ENCODE measurements at regions not wholly inside any gene's neighbourhood (a gene's known extent, or its start where the extent isn't known, plus 50 kb on each side); places are given as distances from the start of the nearest gene placed in this dataset.

DNA sequence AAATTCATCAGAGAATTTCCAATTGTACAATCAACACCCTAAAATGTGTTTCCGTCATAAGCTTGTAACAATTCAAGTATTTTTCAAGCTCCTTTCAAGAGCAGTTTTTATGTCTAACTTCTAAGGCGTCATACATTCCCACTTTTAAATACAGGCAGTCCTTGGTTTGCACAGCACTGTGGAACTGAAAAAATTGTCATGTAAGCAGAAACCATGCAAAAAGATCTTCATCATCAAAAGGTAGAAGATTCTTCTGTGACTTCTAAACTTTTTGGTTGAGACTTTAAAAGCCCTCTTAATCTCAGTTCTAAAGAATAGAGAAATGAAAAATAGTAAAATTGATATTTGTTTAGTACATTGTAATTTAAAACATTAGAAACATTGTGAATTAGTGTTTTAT is 315.6 kb downstream of the TPBG start:
- no peak overlapping the region for H3K4me3 ChIP-seq (replicated peaks; ENCODE audit: low read depth, low read length)
- TF ChIP-seq, protein P1, sequence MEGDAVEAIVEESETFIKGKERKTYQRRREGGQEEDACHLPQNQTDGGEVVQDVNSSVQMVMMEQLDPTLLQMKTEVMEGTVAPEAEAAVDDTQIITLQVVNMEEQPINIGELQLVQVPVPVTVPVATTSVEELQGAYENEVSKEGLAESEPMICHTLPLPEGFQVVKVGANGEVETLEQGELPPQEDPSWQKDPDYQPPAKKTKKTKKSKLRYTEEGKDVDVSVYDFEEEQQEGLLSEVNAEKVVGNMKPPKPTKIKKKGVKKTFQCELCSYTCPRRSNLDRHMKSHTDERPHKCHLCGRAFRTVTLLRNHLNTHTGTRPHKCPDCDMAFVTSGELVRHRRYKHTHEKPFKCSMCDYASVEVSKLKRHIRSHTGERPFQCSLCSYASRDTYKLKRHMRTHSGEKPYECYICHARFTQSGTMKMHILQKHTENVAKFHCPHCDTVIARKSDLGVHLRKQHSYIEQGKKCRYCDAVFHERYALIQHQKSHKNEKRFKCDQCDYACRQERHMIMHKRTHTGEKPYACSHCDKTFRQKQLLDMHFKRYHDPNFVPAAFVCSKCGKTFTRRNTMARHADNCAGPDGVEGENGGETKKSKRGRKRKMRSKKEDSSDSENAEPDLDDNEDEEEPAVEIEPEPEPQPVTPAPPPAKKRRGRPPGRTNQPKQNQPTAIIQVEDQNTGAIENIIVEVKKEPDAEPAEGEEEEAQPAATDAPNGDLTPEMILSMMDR (IDR thresholded peaks at IDR 0.05; ENCODE audit: low read length, missing control alignments) = no peak
- DNase-seq (ENCODE audit: low read depth) = no peak

DNA sequence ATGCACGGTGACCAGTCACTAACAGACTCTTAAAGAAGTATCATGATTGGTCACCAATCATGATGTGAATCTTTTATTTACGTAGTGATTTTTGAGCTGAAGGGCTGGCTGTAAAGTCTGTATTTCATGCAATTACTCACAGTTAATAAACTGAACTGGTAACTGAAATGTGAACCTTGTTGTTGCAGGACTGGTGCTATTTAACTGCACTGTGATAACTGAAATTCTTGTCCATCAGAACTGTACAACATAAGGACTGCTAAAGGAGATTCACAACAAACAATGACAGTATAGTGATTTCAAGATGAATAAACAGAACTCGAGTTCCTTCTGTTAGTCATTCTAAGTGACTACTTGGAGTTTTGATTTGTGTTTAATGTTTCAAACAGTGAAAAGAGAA is 316.6 kb downstream of the TPBG start:
- no peak overlapping the region for H3K4me3 ChIP-seq (replicated peaks; ENCODE audit: low read depth, low read length)
- TF ChIP-seq, protein P1 (IDR thresholded peaks at IDR 0.05; ENCODE audit: low read length, missing control alignments) = no peak
- DNase-seq (ENCODE audit: low read depth) = no peak

DNA sequence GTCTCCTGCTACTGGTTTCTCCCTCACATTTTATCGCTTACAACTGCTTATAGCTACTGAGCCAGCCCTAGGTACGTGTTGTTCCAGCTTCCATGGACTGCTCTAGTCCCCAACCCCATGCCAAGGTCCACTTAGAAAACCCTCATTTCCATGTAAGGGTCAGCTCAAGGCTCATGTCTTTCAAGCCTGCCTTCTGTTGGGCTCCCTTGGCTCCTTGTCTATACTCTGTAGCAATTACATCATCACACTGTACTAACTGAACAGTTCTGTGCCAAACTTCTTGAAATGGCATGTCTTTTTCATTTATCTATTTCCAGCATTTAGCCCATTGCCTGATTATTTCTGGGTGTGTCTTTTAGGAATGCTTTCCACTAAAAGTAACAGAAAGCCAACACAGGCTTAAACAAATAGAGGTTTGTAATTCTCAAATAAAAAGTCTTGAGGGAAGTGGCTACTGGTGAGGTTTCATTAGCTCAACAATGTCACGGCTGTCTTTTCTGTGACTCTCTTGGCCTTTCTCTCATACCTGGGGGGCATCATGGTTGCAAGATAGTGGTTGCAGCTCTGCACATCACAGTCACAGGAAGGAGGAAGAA is 317.6 kb downstream of the TPBG start:
- no peak overlapping the region for H3K4me3 ChIP-seq (replicated peaks; ENCODE audit: low read depth, low read length)
- no peak for DNase-seq (ENCODE audit: low read depth)
- TF ChIP-seq, protein P1 (IDR thresholded peaks at IDR 0.05; ENCODE audit: low read length, missing control alignments) = no peak

DNA sequence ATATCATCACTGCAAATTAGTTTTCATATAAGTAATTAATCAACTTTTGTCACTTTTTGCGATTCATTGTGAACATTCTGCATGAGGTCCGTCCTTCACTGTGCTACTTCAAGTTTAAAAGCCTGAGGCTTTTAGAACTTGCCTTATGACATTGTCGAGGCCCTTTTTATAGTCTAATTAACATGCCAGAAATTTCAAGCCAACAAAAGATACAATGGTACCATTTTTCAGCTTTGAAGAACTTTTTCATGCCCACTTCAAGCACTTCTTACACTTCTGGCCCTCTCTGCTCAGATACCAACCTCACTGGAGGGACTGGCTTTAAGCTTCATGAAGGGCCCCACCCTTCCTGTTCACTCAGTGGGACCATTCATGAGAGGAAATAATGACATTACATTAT is 323.1 kb downstream of the TPBG start:
- H3K4me3 ChIP-seq (replicated peaks; ENCODE audit: low read depth, low read length) = no peak overlapping the region
- no peak for DNase-seq (ENCODE audit: low read depth)
- TF ChIP-seq, protein P1 (IDR thresholded peaks at IDR 0.05; ENCODE audit: low read length, missing control alignments) = no peak

DNA sequence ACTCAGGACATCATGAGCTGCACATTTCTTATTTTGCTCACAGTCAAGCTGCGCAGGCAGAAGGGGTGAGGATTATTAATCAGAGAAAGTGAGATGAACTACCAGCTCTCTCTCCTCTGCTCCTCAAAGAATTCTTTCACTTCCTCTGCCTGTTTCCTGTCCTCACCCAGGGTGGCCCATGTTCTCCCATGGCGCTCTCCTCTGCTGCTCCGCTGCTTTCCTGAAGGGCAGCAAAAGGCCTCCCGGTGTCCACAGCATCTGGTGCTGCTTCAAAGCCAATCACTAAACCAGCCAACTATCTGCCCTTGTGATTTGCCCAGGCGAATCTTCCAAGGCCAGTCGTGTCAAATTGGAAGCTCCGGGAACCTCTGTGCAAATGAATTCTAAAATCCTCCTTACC is 324.2 kb downstream of the TPBG start:
- TF ChIP-seq, protein P1 (IDR thresholded peaks at IDR 0.05; ENCODE audit: low read length, missing control alignments) = no peak
- no peak for DNase-seq (ENCODE audit: low read depth)
- H3K4me3 ChIP-seq (replicated peaks; ENCODE audit: low read depth, low read length) = no peak overlapping the region

DNA sequence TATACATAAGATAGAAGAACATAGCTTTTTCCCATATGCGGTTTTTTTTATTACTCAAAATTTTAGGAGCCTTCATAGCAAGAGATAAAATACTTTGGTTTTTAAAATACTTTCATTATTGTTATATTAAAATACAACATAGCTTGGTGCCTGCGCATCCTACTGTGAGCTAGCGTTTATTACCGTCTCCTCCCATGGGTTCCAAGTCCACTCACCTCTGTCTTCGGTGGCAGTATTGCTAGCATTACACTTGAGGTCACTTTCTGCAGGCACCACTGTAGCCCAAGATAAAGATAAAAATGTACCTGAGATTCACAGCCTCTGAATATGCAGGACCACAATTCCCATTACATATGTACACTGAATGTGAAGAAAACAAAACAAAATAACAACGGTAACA is 326.7 kb downstream of the TPBG start:
- TF ChIP-seq, protein P1 (IDR thresholded peaks at IDR 0.05; ENCODE audit: low read length, missing control alignments) = no peak
- H3K4me3 ChIP-seq (replicated peaks; ENCODE audit: low read depth, low read length) = no peak overlapping the region
- DNase-seq (ENCODE audit: low read depth) = no peak

DNA sequence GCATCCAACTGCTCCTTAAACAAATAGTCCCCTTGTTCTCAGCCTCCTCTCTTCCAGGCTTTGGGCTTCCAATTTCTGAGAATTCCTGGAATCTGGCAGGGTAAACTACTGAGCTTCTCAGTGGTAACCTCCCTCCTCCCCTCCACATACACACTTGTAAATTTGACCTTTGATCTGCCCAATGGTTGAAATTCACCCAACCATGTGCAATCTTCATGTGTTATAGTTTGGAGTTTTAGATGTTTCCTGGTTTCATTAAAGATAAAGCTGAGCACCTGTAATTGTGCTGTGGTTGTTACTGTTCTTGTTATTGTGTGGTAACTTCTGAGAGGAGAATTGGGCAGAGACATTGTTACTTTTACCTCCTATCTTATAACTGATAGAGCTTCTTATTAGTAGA is 328.4 kb downstream of the TPBG start:
- TF ChIP-seq, protein P1 (IDR thresholded peaks at IDR 0.05; ENCODE audit: low read length, missing control alignments) = no peak
- no peak for DNase-seq (ENCODE audit: low read depth)
- H3K4me3 ChIP-seq (replicated peaks; ENCODE audit: low read depth, low read length) = no peak overlapping the region
